GM21825 (cell line): ENCODE measurements at regions not wholly inside any gene's neighbourhood (a gene's known extent, or its start where the extent isn't known, plus 50 kb on each side); places are given as distances from the start of the nearest gene placed in this dataset.
"Not testable (repeated sequence)": the region's sequence is repeated elsewhere in the genome, so short reads cannot be mapped to it uniquely, and the experiment has no call there.

Source experiments
- ATAC-seq: cut with Tn5 transposase; IDR thresholded peaks from one replicate; pipeline ENCODE4 v1.9.1; 2021; ENCODE audit warnings: mild to moderate bottlenecking, moderate library complexity; ENCODE audit not compliant: unreplicated experiment

DNA sequence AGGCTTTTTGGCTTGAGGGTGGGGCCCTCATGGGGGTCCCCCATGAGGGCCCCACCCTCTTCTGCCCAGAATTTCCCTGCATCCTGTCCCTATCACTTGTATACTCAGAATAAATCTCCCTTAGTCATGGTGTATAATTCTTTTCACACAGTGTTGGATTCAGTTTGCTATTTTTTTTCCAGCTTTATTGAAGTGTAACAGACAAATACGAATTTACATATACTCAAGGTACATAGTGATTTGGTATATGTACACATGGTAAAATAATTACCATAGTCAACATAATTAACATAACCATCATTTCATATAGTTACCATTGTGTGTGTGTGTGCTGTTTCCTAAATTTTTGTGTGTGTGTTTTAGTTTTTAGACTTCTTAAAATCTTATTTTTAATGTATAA, 289.4 kb downstream of the CNTNAP3B start:
- not testable (repeated sequence) for ATAC-seq

DNA sequence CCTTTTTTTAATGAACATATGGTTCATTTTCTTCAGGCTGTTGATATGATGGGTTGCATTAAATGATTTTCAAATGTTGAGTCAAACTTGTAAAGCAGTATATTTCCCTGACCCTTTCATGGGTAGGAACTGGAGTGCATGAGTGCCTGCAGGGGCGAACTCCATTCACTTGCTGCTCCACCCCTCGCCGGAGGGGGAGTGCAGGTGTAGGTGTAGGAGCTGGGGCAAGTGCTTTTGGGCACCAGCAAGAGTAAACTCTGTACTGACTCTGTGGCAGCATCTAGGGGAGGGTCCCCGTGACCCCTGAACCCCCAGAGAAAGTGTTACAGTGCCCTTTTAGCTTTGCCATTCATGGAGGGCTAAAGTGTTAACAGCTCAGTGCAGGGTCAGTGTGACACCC, 290.3 kb downstream of the CNTNAP3B start:
- ATAC-seq = not testable (repeated sequence)

DNA sequence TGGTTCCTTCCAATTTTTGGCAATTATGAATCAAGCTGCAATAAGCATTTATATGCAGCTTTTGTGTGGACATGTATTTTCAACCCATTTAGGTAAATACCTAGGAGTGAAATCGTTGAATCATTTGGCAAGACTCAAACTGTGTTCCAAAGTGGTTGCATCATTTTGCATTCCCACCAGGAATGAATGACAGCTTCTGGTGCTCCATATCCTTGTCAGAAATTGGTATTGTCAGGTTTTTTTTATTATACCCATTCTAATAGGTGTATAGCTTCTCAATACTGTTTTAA, 290.7 kb downstream of the CNTNAP3B start:
- ATAC-seq = not testable (repeated sequence)

GRCh38 chr9:41837684-41838561, 291.3 kb downstream of the CNTNAP3B start:
- not testable (repeated sequence) for ATAC-seq

- ATAC-seq = not testable (repeated sequence)
These were observed 296.1 kb downstream of the CNTNAP3B start for GRCh38 chr9:41833108-41833507.

- ATAC-seq = not testable (repeated sequence)
These were observed 304.5 kb downstream of the CNTNAP3B start for GRCh38 chr9:41824723-41825122.

GRCh38 chr9:41802706-41803105, 326.5 kb downstream of the CNTNAP3B start:
- ATAC-seq = not testable (repeated sequence)

DNA sequence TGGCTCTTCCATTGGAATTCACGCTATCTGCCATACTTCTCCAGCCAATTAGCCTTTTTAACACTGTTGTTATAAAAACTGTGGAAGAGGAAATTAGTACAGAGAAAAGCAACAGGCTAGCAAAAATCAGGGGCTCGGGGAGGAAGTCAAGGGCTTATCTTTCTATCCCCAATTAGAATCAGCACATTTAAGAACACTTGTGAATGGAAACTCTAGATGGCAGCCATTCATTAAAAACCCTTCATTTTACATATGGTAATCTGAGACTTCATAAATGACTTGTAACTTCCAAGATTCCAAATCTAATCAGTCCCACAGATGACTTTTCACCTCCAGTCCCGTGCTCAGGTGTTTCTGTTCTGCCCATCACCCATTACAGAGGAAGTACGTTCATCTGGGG, 330.5 kb downstream of the CNTNAP3B start:
- not testable (repeated sequence) for ATAC-seq

DNA sequence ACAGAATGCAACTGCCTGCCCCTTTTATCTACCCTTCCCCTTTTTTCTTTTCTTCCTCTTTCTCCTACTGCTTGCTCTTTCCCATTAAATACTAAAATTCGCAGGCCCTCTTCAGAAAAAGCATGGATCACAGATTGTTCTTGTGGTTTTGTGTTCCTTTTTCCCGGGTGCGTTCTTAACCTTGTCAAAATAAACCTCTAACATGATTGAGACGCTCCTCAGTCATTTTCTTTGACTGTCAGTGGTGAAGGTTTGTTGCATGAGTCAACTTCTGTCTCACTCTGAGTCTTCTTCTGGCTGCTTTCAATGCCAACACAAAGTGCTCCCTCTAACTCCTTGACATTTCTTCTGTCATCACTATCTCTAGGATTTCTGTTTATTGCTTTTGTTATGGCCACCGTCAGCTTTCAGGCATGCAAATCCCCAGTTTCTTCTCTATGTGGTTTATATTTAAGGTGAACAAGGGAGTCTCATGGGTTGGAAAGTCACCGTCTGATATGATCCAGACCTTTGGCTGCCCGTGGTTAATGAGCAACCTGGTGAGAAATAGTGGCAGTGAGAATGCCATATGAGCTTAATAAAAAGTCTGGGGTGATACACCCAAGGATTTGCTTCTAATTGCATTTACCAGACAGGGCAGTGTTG, 338.4 kb downstream of the CNTNAP3B start:
- ATAC-seq = not testable (repeated sequence)

DNA sequence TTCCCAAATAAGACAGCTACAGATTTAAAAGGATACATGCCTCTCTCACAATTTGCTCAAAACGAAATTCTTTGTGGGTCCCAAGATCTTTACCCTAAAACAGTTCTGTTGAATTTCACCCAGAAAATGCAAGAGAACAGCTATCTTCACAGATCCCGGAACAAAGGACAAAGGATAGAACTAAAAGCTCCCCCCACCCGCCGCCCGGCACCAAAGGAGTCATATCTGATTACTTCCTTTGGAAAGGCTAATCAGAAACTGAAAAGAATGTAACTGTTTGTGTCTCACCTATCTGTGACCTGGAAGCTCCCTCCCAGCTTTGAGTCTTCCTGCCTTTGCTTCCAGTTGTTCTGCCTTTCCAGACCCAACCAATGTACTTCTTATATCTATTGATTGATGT, 339.2 kb downstream of the CNTNAP3B start:
- not testable (repeated sequence) for ATAC-seq

DNA sequence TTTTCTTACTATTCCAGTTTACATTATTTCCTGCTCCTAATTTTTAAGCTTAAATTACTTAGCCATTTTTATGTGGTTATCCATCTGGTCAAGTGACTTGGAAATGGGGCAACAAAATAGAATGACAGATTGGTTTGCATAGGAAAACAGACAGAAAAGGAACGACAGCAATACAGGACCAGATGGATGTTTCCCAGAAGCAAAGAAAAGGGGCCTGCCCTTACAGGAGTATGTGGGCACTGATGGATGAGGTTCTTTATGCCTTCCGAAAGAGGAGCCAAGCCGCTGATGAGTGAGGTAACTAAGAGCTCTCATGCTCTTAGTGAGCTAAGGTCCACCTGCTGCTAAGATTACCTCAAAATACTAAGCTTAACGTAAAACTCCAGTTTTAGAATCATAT, 339.8 kb downstream of the CNTNAP3B start:
- not testable (repeated sequence) for ATAC-seq

- ATAC-seq = not testable (repeated sequence)
These were observed 341.3 kb downstream of the CNTNAP3B start for GRCh38 chr9:41787951-41788350.

GRCh38 chr9:41787270-41787669, 342.0 kb downstream of the CNTNAP3B start:
- not testable (repeated sequence) for ATAC-seq

GRCh38 chr9:41784006-41784405, 345.2 kb downstream of the CNTNAP3B start:
- ATAC-seq = not testable (repeated sequence)

- ATAC-seq = not testable (repeated sequence)
These were observed 346.0 kb downstream of the CNTNAP3B start for GRCh38 chr9:41783070-41783810.

- ATAC-seq = not testable (repeated sequence)
These were observed 347.3 kb downstream of the CNTNAP3B start for GRCh38 chr9:41781899-41782298.

DNA sequence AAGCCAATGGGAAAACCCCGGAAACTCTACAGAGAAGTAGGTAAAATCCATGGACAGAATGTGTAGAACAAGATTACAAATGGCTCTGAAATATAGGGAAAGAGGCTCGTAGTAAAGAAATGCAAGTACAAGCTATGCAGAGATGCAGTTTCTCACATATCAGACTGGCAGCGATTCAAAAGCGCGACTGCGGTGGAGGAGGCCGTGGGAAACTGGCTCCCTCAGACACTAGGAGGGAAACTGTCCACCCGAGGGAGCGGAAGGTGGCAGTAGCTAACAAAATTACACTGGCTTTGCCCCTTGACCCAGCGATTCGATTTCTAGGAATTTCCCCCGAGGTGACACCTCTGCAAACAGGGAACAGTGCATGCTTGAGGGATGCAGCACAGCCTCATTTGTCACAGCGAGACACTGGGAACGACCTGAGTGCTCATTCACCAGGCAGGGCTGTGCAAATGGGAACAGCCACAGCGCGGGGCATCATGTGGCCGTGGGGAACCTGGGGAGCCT, 349.3 kb downstream of the CNTNAP3B start:
- not testable (repeated sequence) for ATAC-seq

DNA sequence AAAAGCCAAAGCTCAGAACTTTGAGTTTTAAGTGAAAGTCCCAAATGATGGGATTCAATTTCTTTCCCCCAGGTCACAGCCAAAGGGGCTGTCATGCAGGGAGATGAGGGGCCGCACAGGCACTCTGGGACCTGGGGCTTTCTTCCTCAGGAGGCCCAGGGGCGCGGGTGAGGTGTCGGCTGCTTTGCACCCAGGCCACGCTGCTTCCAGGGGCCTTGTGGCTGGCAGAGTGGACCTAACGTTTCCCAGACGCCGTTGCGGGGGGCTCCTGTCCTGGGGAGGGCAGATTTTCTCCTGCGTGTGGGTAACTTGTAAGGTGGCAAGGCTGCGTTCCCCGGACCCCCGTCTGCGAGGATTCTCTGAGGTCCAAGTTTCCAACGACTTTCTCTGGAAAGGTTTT, 350.0 kb downstream of the CNTNAP3B start:
- ATAC-seq = not testable (repeated sequence)

DNA sequence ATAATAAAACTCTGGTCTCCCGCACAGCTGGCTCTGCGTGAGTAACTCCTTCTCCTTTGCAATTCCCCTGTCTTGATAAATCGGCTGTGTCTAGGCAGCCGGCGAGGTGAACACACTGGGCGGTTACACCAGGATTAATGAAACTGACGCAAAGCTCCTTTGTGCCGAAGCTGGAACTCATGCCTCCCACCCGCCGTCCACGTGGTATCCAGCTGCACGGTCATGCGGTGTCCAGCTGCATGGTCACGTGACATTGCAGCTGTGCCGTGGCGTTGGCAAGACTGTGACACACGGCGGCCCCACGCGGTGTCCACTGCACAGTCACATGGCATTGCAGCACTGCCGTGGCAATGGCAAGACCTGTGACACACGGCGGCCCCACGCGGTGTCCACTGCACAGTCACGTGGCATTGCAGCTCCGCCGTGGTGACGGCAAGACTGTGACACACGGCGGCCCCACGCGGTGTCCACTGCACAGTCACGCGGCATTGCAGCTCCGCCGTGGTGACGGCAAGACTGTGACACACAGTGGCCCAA, 350.6 kb downstream of the CNTNAP3B start:
- not testable (repeated sequence) for ATAC-seq

DNA sequence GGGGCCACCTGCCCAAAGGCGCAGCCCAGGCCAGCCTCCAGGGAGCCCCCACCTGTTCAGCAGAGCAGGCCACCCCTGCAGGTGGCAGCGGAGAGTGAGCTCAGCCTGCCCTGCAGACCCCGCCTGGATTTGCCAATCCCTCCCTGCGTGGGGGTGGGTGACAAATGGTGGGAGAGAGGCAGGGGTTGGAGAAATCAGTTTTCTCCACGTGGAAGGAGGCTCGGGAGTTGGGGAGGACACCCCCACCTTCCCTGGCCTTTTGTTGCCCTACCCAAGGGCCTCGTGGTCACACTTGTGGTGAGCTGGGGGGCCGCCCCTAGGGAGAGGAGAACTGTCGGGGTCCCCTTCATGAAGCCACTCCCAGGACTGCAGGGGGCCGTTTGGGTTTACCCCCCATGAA, 351.7 kb downstream of the CNTNAP3B start:
- not testable (repeated sequence) for ATAC-seq

- not testable (repeated sequence) for ATAC-seq
These were observed 356.7 kb downstream of the CNTNAP3B start for GRCh38 chr9:41772541-41772940.
